Keratinocyte (primary cell): ENCODE measurements at regions not wholly inside any gene's neighbourhood (a gene's known extent, or its start where the extent isn't known, plus 50 kb on each side); places are given as distances from the start of the nearest gene placed in this dataset.

Source experiments
- EZH2 ChIP-seq: IDR thresholded peaks from one replicate; pipeline ENCODE4 v1.6.1; 2012; ENCODE audit warnings: inconsistent platforms, mild to moderate bottlenecking, low read length, moderate library complexity
- TF ChIP-seq, protein P1 (sequence below), 3 experiments: IDR thresholded peaks in 1 of 3; conservative IDR thresholded peaks in 1 of 3; optimal IDR thresholded peaks in 1 of 3; 2 replicates in 2 of 3; 3 replicates in 1 of 3; pipeline versions ENCODE3 to v1.5.1; 2011; ENCODE audit warnings: low read length in 3 of 3, mild to moderate bottlenecking in 3 of 3, moderate library complexity in 2 of 3, control low read depth in 1 of 3, inconsistent platforms in 1 of 3; ENCODE audit not compliant: insufficient read depth in 2 of 3; ENCODE audit errors: extremely low read depth in 1 of 3

DNA sequence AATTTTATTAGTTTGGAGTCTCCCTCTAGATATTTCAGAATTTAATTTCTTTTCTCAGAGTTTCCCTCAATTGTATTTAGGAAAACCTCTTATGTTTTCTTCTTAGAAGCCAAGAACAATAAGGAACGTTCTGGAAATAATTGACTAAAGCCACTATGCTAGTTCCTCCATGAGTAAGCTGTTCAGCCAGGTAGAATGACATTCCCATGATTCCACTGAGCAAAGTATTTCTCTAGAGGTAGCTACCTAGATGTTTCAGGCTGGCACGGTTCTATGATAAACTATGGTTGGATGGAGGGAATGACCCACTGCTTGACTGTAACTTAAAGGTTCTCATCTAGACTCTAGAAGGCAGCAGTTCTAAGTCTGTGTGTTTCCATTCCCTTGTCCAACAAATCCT is 62.4 kb downstream of the CLDN17 start:
- TF ChIP-seq, protein P1, sequence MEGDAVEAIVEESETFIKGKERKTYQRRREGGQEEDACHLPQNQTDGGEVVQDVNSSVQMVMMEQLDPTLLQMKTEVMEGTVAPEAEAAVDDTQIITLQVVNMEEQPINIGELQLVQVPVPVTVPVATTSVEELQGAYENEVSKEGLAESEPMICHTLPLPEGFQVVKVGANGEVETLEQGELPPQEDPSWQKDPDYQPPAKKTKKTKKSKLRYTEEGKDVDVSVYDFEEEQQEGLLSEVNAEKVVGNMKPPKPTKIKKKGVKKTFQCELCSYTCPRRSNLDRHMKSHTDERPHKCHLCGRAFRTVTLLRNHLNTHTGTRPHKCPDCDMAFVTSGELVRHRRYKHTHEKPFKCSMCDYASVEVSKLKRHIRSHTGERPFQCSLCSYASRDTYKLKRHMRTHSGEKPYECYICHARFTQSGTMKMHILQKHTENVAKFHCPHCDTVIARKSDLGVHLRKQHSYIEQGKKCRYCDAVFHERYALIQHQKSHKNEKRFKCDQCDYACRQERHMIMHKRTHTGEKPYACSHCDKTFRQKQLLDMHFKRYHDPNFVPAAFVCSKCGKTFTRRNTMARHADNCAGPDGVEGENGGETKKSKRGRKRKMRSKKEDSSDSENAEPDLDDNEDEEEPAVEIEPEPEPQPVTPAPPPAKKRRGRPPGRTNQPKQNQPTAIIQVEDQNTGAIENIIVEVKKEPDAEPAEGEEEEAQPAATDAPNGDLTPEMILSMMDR (optimal IDR thresholded peaks at IDR 0.05 in 1 of 3, IDR thresholded peaks at IDR 0.05 in 1 of 3, conservative IDR thresholded peaks at IDR 0.05 in 1 of 3; ENCODE audit: extremely low read depth in 1 of 3, insufficient read depth in 2 of 3, low read length in 3 of 3), result no peak
- no peak for TF ChIP-seq EZH2
